RKO (cell line): ENCODE measurements at regions not wholly inside any gene's neighbourhood (a gene's known extent, or its start where the extent isn't known, plus 50 kb on each side); places are given as distances from the start of the nearest gene placed in this dataset.
A peak's percentile ranks its signal among the peaks of the same experiment; 100 is the strongest.
"Not testable (repeated sequence)": the region's sequence is repeated elsewhere in the genome, so short reads cannot be mapped to it uniquely, and the experiment has no call there.

Experiments
- DNase-seq: peaks from one replicate; pipeline ENCODE4 v3.0.0-alpha.2; 2016; ENCODE audit warnings: low spot score

- no peak for DNase-seq
These were observed 226.0 kb upstream of the PTGER4 start for GRCh38 chr5:40453689-40454088.

GRCh38 chr5:40452874-40453624 lies 226.7 kb upstream of the PTGER4 start:
- no peak for DNase-seq

GRCh38 chr5:40447438-40447837 lies 232.3 kb upstream of the PTGER4 start:
- DNase-seq: no peak

- DNase-seq: peak; percentile 68
These were observed 232.8 kb upstream of the PTGER4 start for GRCh38 chr5:40446910-40447309.

- DNase-seq: no peak
These were observed 237.4 kb upstream of the PTGER4 start for GRCh38 chr5:40442346-40442745.

GRCh38 chr5:40441733-40442132 lies 238.0 kb upstream of the PTGER4 start:
- DNase-seq: no peak

GRCh38 chr5:40440746-40441145 lies 239.0 kb upstream of the PTGER4 start:
- DNase-seq: no peak

GRCh38 chr5:40439103-40439502 lies 240.6 kb upstream of the PTGER4 start:
- not testable (repeated sequence) for DNase-seq

- DNase-seq: not testable (repeated sequence)
These were observed 241.1 kb upstream of the PTGER4 start for GRCh38 chr5:40438646-40439045.

GRCh38 chr5:40437452-40437861 lies 242.3 kb upstream of the PTGER4 start:
- peak; percentile 76 for DNase-seq

- DNase-seq: no peak
These were observed 243.0 kb upstream of the PTGER4 start for GRCh38 chr5:40436535-40437237.

GRCh38 chr5:40435706-40436105 lies 244.0 kb upstream of the PTGER4 start:
- DNase-seq: not testable (repeated sequence)

GRCh38 chr5:40432836-40433235 lies 246.9 kb upstream of the PTGER4 start:
- no peak for DNase-seq

- DNase-seq: no peak
These were observed 248.0 kb upstream of the PTGER4 start for GRCh38 chr5:40431734-40432133.

GRCh38 chr5:40430101-40430710 lies 249.5 kb upstream of the PTGER4 start:
- DNase-seq: no peak

GRCh38 chr5:40429258-40430100 lies 250.2 kb upstream of the PTGER4 start:
- peak; percentile 12 for DNase-seq

GRCh38 chr5:40428815-40429214 lies 250.9 kb upstream of the PTGER4 start:
- no peak for DNase-seq

GRCh38 chr5:40428126-40428525 lies 251.6 kb upstream of the PTGER4 start:
- DNase-seq: no peak

GRCh38 chr5:40417046-40417810 lies 262.5 kb upstream of the PTGER4 start:
- DNase-seq: not testable (repeated sequence)

GRCh38 chr5:40416588-40416987 lies 263.1 kb upstream of the PTGER4 start:
- no peak for DNase-seq

- no peak for DNase-seq
These were observed 263.6 kb upstream of the PTGER4 start for GRCh38 chr5:40416098-40416497.
